ENCODE measurements at regions not wholly inside any gene's neighbourhood (a gene's known extent, or its start where the extent isn't known, plus 50 kb on each side); places are given as distances from the start of the nearest gene placed in this dataset.

GRCh38 chr17:70658840-70659239 lies 489.5 kb downstream of the KCNJ2 start:
- no peak for ATAC-seq

GRCh38 chr17:70661342-70662222 lies 492.2 kb downstream of the KCNJ2 start:
- intact Hi-C loops (cut with DNase I) = no loop called here
- DNase-seq = peak in 1 of 3 donors; percentile 72
- Histone ChIP-seq H3K36me3 (no peaks in the 10 kb centered on the region), H3K4me1 (peaks cover 0 to 18% (median 8%) of the 10 kb centered on the region in 4 donors), H3K27ac (peak overlapping the region in 2 of 3 donors; percentile 22 to 56), H3K27me3 (no peaks in the 10 kb centered on the region), H3K4me3 (peak overlapping the region in 1 of 3 donors; percentile 12), H3K9me3 (no peaks in the 10 kb centered on the region)
- no peak for TF ChIP-seq CTCF (IDR thresholded peaks at IDR 0.05)
- no peak for TF ChIP-seq POLR2A (IDR thresholded peaks at IDR 0.05)
- ATAC-seq = peak; percentile 85 to 94 (median 88)
- 48% methylated on average over 10 of the region's 10 CpGs for WGBS (ENCODE audit: insufficient coverage, low coverage, low lambda C conversion rate, missing lambda C conversion rate)

More at GRCh38 chr17:70658840-70659239, 489.5 kb downstream of the KCNJ2 start:
- TF ChIP-seq CTCF (IDR thresholded peaks at IDR 0.05) (no peak), POLR2A (IDR thresholded peaks at IDR 0.05) (no peak)
- no peak overlapping the region for H3K27ac ChIP-seq
- no peaks in the 10 kb centered on the region for H3K27me3 ChIP-seq
- H3K4me1 ChIP-seq = peaks cover 0 to 18% (median 8%) of the 10 kb centered on the region in 4 donors
- no peaks in the 10 kb centered on the region for H3K36me3 ChIP-seq
- DNase-seq = no peak
- WGBS (ENCODE audit: insufficient coverage, low coverage, low lambda C conversion rate, missing lambda C conversion rate) = 85% methylated on average over 2 of the region's 2 CpGs
- H3K9me3 ChIP-seq = no peaks in the 10 kb centered on the region
- intact Hi-C loops (cut with DNase I) = no loop called here
- H3K4me3 ChIP-seq = no peak overlapping the region

- Histone ChIP-seq H3K27me3 (no peaks in the 10 kb centered on the region), H3K27ac (no peak overlapping the region), H3K36me3 (no peaks in the 10 kb centered on the region), H3K4me3 (no peak overlapping the region), H3K9me3 (no peaks in the 10 kb centered on the region), H3K4me1 (no peaks in the 10 kb centered on the region)
- WGBS (ENCODE audit: insufficient coverage, low coverage, low lambda C conversion rate, missing lambda C conversion rate) = 85% methylated on average over 8 of the region's 10 CpGs
- intact Hi-C loops (cut with DNase I) = no loop called here
- ATAC-seq = peak in 2 of 4 donors; percentile 11 to 25
- no peak for TF ChIP-seq POLR2A (IDR thresholded peaks at IDR 0.05)
- DNase-seq = no peak
Measured at GRCh38 chr17:70668276-70668937, 499.1 kb downstream of the KCNJ2 start.

GRCh38 chr17:70668938-70669778 lies 499.8 kb downstream of the KCNJ2 start:
- intact Hi-C loops (cut with DNase I) = no loop called here
- WGBS (ENCODE audit: insufficient coverage, low coverage, low lambda C conversion rate, missing lambda C conversion rate) = 41% methylated on average over 9 of the region's 13 CpGs
- TF ChIP-seq CTCF (IDR thresholded peaks at IDR 0.05) (no peak), POLR2A (IDR thresholded peaks at IDR 0.05) (no peak)
- peak; percentile 73 to 94 (median 88) for ATAC-seq
- DNase-seq = peak in 1 of 3 donors; percentile 51
- Histone ChIP-seq H3K4me1 (no peaks in the 10 kb centered on the region), H3K9me3 (no peaks in the 10 kb centered on the region), H3K27ac (peak overlapping the region in 1 of 3 donors; percentile 29), H3K36me3 (no peaks in the 10 kb centered on the region), H3K27me3 (no peaks in the 10 kb centered on the region), H3K4me3 (peak overlapping the region in 1 of 3 donors; percentile 20)
